Adrenal gland (tissue), 5 donors: ENCODE measurements at regions not wholly inside any gene's neighbourhood (a gene's known extent, or its start where the extent isn't known, plus 50 kb on each side); places are given as distances from the start of the nearest gene placed in this dataset.

Experiments used
- POLR2A ChIP-seq, 2 donors: fragments of 450-650 bp; IDR thresholded peaks; one replicate each; pipeline ENCODE4 v1.6.1; 2017; ENCODE audit warnings: antibody characterized with exemption in 2 of 2, mild to moderate bottlenecking in 2 of 2, moderate library complexity in 1 of 2
- TF ChIP-seq, protein P1 (sequence below), 6 experiments: fragments of 450-650 bp in 4 of 6; fragments of 200-600 bp in 2 of 6; sonication (generic) in 1 of 6; IDR thresholded peaks; 1 replicate in 5 of 6; 2 replicates in 1 of 6; pipeline versions ENCODE4 v1.5.1 to v1.8.0; 2016 to 2021; ENCODE audit warnings: antibody characterized with exemption in 6 of 6, mild to moderate bottlenecking in 2 of 6, moderate library complexity in 1 of 6
- donor health status: DM: no; HTN: no; CAD: no.

DNA sequence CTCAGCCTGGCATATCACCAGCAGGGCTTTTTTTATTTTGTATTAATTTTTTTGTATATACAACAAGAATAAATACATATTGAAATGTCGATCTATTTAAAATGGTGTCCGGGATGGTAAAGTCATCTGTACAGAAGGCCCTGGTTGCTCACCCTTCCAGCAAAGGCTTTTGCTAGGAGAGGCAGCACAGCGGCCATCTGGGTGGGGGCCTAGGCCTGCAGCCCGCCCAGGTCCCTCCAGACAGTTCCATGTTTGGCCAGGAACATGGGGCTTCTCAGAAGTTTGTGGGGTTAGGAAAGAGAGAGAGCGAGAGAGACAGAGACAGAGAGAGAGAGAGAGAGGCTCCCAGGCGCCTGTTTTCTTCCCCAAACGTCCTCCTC is 152.6 kb upstream of the LYZL2 start:
- TF ChIP-seq, protein P1, sequence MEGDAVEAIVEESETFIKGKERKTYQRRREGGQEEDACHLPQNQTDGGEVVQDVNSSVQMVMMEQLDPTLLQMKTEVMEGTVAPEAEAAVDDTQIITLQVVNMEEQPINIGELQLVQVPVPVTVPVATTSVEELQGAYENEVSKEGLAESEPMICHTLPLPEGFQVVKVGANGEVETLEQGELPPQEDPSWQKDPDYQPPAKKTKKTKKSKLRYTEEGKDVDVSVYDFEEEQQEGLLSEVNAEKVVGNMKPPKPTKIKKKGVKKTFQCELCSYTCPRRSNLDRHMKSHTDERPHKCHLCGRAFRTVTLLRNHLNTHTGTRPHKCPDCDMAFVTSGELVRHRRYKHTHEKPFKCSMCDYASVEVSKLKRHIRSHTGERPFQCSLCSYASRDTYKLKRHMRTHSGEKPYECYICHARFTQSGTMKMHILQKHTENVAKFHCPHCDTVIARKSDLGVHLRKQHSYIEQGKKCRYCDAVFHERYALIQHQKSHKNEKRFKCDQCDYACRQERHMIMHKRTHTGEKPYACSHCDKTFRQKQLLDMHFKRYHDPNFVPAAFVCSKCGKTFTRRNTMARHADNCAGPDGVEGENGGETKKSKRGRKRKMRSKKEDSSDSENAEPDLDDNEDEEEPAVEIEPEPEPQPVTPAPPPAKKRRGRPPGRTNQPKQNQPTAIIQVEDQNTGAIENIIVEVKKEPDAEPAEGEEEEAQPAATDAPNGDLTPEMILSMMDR (IDR thresholded peaks at IDR 0.05), result no peak
- no peak for TF ChIP-seq POLR2A (IDR thresholded peaks at IDR 0.05)
